Glutamatergic neuron (in vitro differentiated cells): ENCODE measurements at regions not wholly inside any gene's neighbourhood (a gene's known extent, or its start where the extent isn't known, plus 50 kb on each side); places are given as distances from the start of the nearest gene placed in this dataset.

Experiments
- DNase-seq: peaks from one replicate; pipeline ENCODE4 v3.0.0; 2022
- H3K27ac Mint-ChIP-seq: one replicate; pipeline ENCODE4 v1.8.0; 2020; ENCODE audit warnings: mild to moderate bottlenecking, mixed read lengths, inconsistent platforms; ENCODE audit not compliant: unreplicated experiment
- H3K27me3 Mint-ChIP-seq: one replicate; pipeline ENCODE4 v1.8.0; 2020; ENCODE audit warnings: mild to moderate bottlenecking, moderate library complexity, mixed read lengths, inconsistent platforms; ENCODE audit not compliant: unreplicated experiment
- H3K36me3 Mint-ChIP-seq: one replicate; pipeline ENCODE4 v1.8.0; 2020; ENCODE audit warnings: mild to moderate bottlenecking, mixed read lengths, inconsistent platforms; ENCODE audit not compliant: unreplicated experiment
- H3K4me1 Mint-ChIP-seq: one replicate; pipeline ENCODE4 v1.8.0; 2020; ENCODE audit warnings: mild to moderate bottlenecking, low read depth, mixed read lengths, inconsistent platforms; ENCODE audit not compliant: unreplicated experiment
- H3K4me3 Mint-ChIP-seq: one replicate; pipeline ENCODE4 v1.8.0; 2020; ENCODE audit warnings: mild to moderate bottlenecking, mixed read lengths, inconsistent platforms; ENCODE audit not compliant: unreplicated experiment
- H3K9me3 Mint-ChIP-seq: one replicate; pipeline ENCODE4 v1.8.0; 2020; ENCODE audit warnings: mild to moderate bottlenecking, moderate library complexity, mixed read lengths, inconsistent platforms; ENCODE audit not compliant: unreplicated experiment
- CTCF ChIP-seq: fragments of 200-600 bp; sonication (generic); IDR thresholded peaks from one replicate; pipeline ENCODE4 v1.5.0; 2021; ENCODE audit not compliant: partially characterized antibody, unreplicated experiment

GRCh38 chr1:157404614-157405013 lies 147.7 kb downstream of the FCRL5 start:
- Mint-ChIP-seq H3K9me3 (no peaks in the 10 kb centered on the region), H3K36me3 (no peaks in the 10 kb centered on the region), H3K4me1 (no peaks in the 10 kb centered on the region), H3K27ac (no peak overlapping the region), H3K27me3 (no peaks in the 10 kb centered on the region), H3K4me3 (no peak overlapping the region)
- no peak for TF ChIP-seq CTCF
- no peak for DNase-seq

- Mint-ChIP-seq H3K4me3 (no peak overlapping the region), H3K9me3 (no peaks in the 10 kb centered on the region), H3K36me3 (no peaks in the 10 kb centered on the region), H3K27me3 (no peaks in the 10 kb centered on the region), H3K4me1 (no peaks in the 10 kb centered on the region), H3K27ac (no peak overlapping the region)
- DNase-seq, result no peak
- no peak for TF ChIP-seq CTCF
These were observed 148.2 kb downstream of the FCRL5 start for GRCh38 chr1:157404063-157404501.

GRCh38 chr1:157403608-157404007 lies 148.7 kb downstream of the FCRL5 start:
- H3K4me1 Mint-ChIP-seq, result no peaks in the 10 kb centered on the region
- DNase-seq, result no peak
- H3K36me3 Mint-ChIP-seq, result no peaks in the 10 kb centered on the region
- no peak overlapping the region for H3K4me3 Mint-ChIP-seq
- H3K27me3 Mint-ChIP-seq, result no peaks in the 10 kb centered on the region
- H3K27ac Mint-ChIP-seq, result no peak overlapping the region
- no peaks in the 10 kb centered on the region for H3K9me3 Mint-ChIP-seq
- TF ChIP-seq CTCF, result no peak

GRCh38 chr1:157403203-157403602 lies 149.1 kb downstream of the FCRL5 start:
- no peak overlapping the region for H3K27ac Mint-ChIP-seq
- no peak for DNase-seq
- H3K4me1 Mint-ChIP-seq, result no peaks in the 10 kb centered on the region
- H3K36me3 Mint-ChIP-seq, result no peaks in the 10 kb centered on the region
- no peaks in the 10 kb centered on the region for H3K27me3 Mint-ChIP-seq
- H3K4me3 Mint-ChIP-seq, result no peak overlapping the region
- no peak for TF ChIP-seq CTCF
- no peaks in the 10 kb centered on the region for H3K9me3 Mint-ChIP-seq

- TF ChIP-seq CTCF, result no peak
- no peaks in the 10 kb centered on the region for H3K36me3 Mint-ChIP-seq
- no peaks in the 10 kb centered on the region for H3K27me3 Mint-ChIP-seq
- no peak overlapping the region for H3K4me3 Mint-ChIP-seq
- no peaks in the 10 kb centered on the region for H3K4me1 Mint-ChIP-seq
- H3K27ac Mint-ChIP-seq, result no peak overlapping the region
- DNase-seq, result no peak
- H3K9me3 Mint-ChIP-seq, result no peaks in the 10 kb centered on the region
These were observed 151.5 kb downstream of the FCRL5 start for GRCh38 chr1:157400766-157401165.
